Fibroblast of lung (primary cell): ENCODE measurements at regions not wholly inside any gene's neighbourhood (a gene's known extent, or its start where the extent isn't known, plus 50 kb on each side); places are given as distances from the start of the nearest gene placed in this dataset.

Experiments used
- DNase-seq, 2 donors: peaks; one replicate each; pipeline versions ENCODE4 v3.0.0 to v3.0.0-alpha.2; 2010; ENCODE audit warnings: low read depth in 2 of 2
- H2AFZ ChIP-seq: 2 replicates; pipeline ENCODE4 v1.5.1; 2012; ENCODE audit warnings: low read length, control low read depth, inconsistent platforms
- H3K27ac ChIP-seq: 2 replicates; pipeline ENCODE4 v1.5.1; 2011; ENCODE audit warnings: low read length, control low read depth; ENCODE audit not compliant: insufficient read depth
- H3K27me3 ChIP-seq: 2 replicates; pipeline ENCODE4 v1.5.1; 2011; ENCODE audit warnings: mild to moderate bottlenecking, low read length; ENCODE audit not compliant: control insufficient read depth, insufficient read depth
- H3K36me3 ChIP-seq: 2 replicates; pipeline ENCODE4 v1.5.1; 2011; ENCODE audit warnings: low read length; ENCODE audit not compliant: control insufficient read depth, insufficient read depth
- H3K4me1 ChIP-seq: 2 replicates; pipeline ENCODE4 v1.5.1; 2011; ENCODE audit warnings: low read length; ENCODE audit not compliant: control insufficient read depth, insufficient read depth; ENCODE audit errors: extremely low read depth
- H3K4me2 ChIP-seq: 2 replicates; pipeline ENCODE4 v1.5.1; 2011; ENCODE audit warnings: low read length, control low read depth; ENCODE audit not compliant: insufficient read depth; ENCODE audit errors: extremely low read depth
- H3K4me3 ChIP-seq, 4 experiments: fragments of 200-600 bp in 1 of 4; sonication (generic) in 1 of 4; replicated peaks in 1 of 4; 2 replicates each; pipeline ENCODE4 v1.5.1; 2011 to 2016; ENCODE audit warnings: low read length in 4 of 4, low read depth in 3 of 4, mild to moderate bottlenecking in 3 of 4, control low read depth in 2 of 4, inconsistent platforms in 1 of 4, mixed read lengths in 1 of 4; ENCODE audit not compliant: insufficient read depth in 1 of 4; ENCODE audit errors: control extremely low read depth in 1 of 4
- H3K79me2 ChIP-seq: 2 replicates; pipeline ENCODE4 v1.5.1; 2012; ENCODE audit warnings: mild to moderate bottlenecking, low read length, inconsistent platforms; ENCODE audit not compliant: control insufficient read depth, insufficient read depth
- H3K9ac ChIP-seq: 2 replicates; pipeline ENCODE4 v1.5.1; 2011; ENCODE audit warnings: mild to moderate bottlenecking, low read length, control low read depth; ENCODE audit not compliant: insufficient read depth
- H3K9me3 ChIP-seq: 2 replicates; pipeline ENCODE4 v1.5.1; 2012; ENCODE audit warnings: low read depth, low read length; ENCODE audit not compliant: control insufficient read depth, insufficient read depth
- H4K20me1 ChIP-seq: 2 replicates; pipeline ENCODE4 v1.5.1; 2011; ENCODE audit warnings: low read length; ENCODE audit not compliant: control insufficient read depth, insufficient read depth; ENCODE audit errors: extremely low read depth
- CTCF ChIP-seq, 2 donors: IDR thresholded peaks in 1 of 2; conservative IDR thresholded peaks in 1 of 2; 1 replicate in 1 of 2; 2 replicates in 1 of 2; pipeline ENCODE4 v1.5.1; 2011 to 2012; ENCODE audit warnings: low read length in 2 of 2, control low read depth in 1 of 2, inconsistent platforms in 1 of 2, low read depth in 1 of 2, mild to moderate bottlenecking in 1 of 2
- EZH2 ChIP-seq: IDR thresholded peaks from 2 replicates; pipeline ENCODE4 v1.5.1; 2012; ENCODE audit warnings: low read length, control low read depth, mild to moderate bottlenecking; ENCODE audit errors: missing control alignments

- TF ChIP-seq EZH2 (no peak), CTCF (conservative IDR thresholded peaks at IDR 0.05 in 1 of 2, IDR thresholded peaks at IDR 0.05 in 1 of 2; ENCODE audit: low read depth in 1 of 2, low read length in 2 of 2) (no peak)
- peak in 1 of 2 donors; percentile 14 for DNase-seq
- H3K4me2 ChIP-seq: no peak overlapping the region
- H3K36me3 ChIP-seq: no peaks in the 10 kb centered on the region
- H3K27ac ChIP-seq: no peak overlapping the region
- H3K4me1 ChIP-seq: no peaks in the 10 kb centered on the region
- no peaks in the 10 kb centered on the region for H3K9me3 ChIP-seq
- H2AFZ ChIP-seq: no peak overlapping the region
- no peaks in the 10 kb centered on the region for H3K27me3 ChIP-seq
- H3K79me2 ChIP-seq: no peaks in the 10 kb centered on the region
- no peaks in the 10 kb centered on the region for H4K20me1 ChIP-seq
- H3K9ac ChIP-seq: no peak overlapping the region
- no peak overlapping the region for H3K4me3 ChIP-seq
Observed at GRCh38 chr7:40978047-40978446, 724.8 kb downstream of the INHBA start.

GRCh38 chr7:40977533-40977932 lies 725.4 kb downstream of the INHBA start:
- TF ChIP-seq CTCF (conservative IDR thresholded peaks at IDR 0.05 in 1 of 2, IDR thresholded peaks at IDR 0.05 in 1 of 2; ENCODE audit: low read depth in 1 of 2, low read length in 2 of 2): no peak
- no peak for TF ChIP-seq EZH2
- no peak overlapping the region for H2AFZ ChIP-seq
- no peaks in the 10 kb centered on the region for H3K79me2 ChIP-seq
- DNase-seq: no peak
- no peaks in the 10 kb centered on the region for H3K9me3 ChIP-seq
- H3K4me2 ChIP-seq: no peak overlapping the region
- no peak overlapping the region for H3K4me3 ChIP-seq
- H4K20me1 ChIP-seq: no peaks in the 10 kb centered on the region
- H3K4me1 ChIP-seq: no peaks in the 10 kb centered on the region
- no peaks in the 10 kb centered on the region for H3K27me3 ChIP-seq
- no peaks in the 10 kb centered on the region for H3K36me3 ChIP-seq
- no peak overlapping the region for H3K27ac ChIP-seq
- H3K9ac ChIP-seq: no peak overlapping the region

- H3K9me3 ChIP-seq: no peaks in the 10 kb centered on the region
- H2AFZ ChIP-seq: no peak overlapping the region
- H3K4me3 ChIP-seq: no peak overlapping the region
- DNase-seq: no peak
- no peak overlapping the region for H3K4me2 ChIP-seq
- H3K36me3 ChIP-seq: no peaks in the 10 kb centered on the region
- no peak overlapping the region for H3K27ac ChIP-seq
- no peaks in the 10 kb centered on the region for H3K79me2 ChIP-seq
- TF ChIP-seq EZH2 (no peak), CTCF (conservative IDR thresholded peaks at IDR 0.05 in 1 of 2, IDR thresholded peaks at IDR 0.05 in 1 of 2; ENCODE audit: low read depth in 1 of 2, low read length in 2 of 2) (no peak)
- H3K27me3 ChIP-seq: no peaks in the 10 kb centered on the region
- H3K4me1 ChIP-seq: no peaks in the 10 kb centered on the region
- no peaks in the 10 kb centered on the region for H4K20me1 ChIP-seq
- H3K9ac ChIP-seq: no peak overlapping the region
Observed at GRCh38 chr7:40972426-40972825, 730.5 kb downstream of the INHBA start.
